Suprapubic skin (tissue), 3 donors: ENCODE measurements at regions not wholly inside any gene's neighbourhood (a gene's known extent, or its start where the extent isn't known, plus 50 kb on each side); places are given as distances from the start of the nearest gene placed in this dataset.

ENCODE experiments used
- CTCF ChIP-seq, 2 donors: fragments of 200-600 bp in 1 of 2; fragments of 450-650 bp in 1 of 2; sonication (generic) in 1 of 2; IDR thresholded peaks; one replicate each; pipeline ENCODE4 v1.5.1; 2016 to 2019; ENCODE audit warnings: antibody characterized with exemption in 2 of 2, mild to moderate bottlenecking in 1 of 2, moderate library complexity in 1 of 2
- POLR2A ChIP-seq, 2 donors: fragments of 450-650 bp; IDR thresholded peaks; one replicate each; pipeline ENCODE4 v1.6.1; 2017; ENCODE audit warnings: antibody characterized with exemption in 2 of 2, mild to moderate bottlenecking in 2 of 2, moderate library complexity in 2 of 2

GRCh38 chr4:22987870-22988269 lies 295.1 kb downstream of the GBA3 start:
- TF ChIP-seq CTCF (IDR thresholded peaks at IDR 0.05): no peak
- TF ChIP-seq POLR2A (IDR thresholded peaks at IDR 0.05): no peak
